Kidney epithelial cell (primary cell): ENCODE measurements at regions not wholly inside any gene's neighbourhood (a gene's known extent, or its start where the extent isn't known, plus 50 kb on each side); places are given as distances from the start of the nearest gene placed in this dataset.

Experiments used
- DNase-seq: peaks from one replicate; pipeline ENCODE4 v3.0.0-alpha.2; 2010; ENCODE audit warnings: low read depth
- H3K27me3 ChIP-seq: 2 replicates; pipeline ENCODE4 v1.6.0; 2011; ENCODE audit warnings: low read length; ENCODE audit not compliant: control insufficient read depth, insufficient read depth
- H3K36me3 ChIP-seq: 2 replicates; pipeline ENCODE4 v1.5.1; 2011; ENCODE audit warnings: low read length; ENCODE audit not compliant: control insufficient read depth, insufficient read depth
- H3K4me3 ChIP-seq: 2 replicates; pipeline ENCODE4 v1.5.1; 2011; ENCODE audit warnings: low read depth, mild to moderate bottlenecking, control low read depth, low read length
- TF ChIP-seq, protein P1 (sequence below): IDR thresholded peaks from 2 replicates; pipeline ENCODE4 v1.5.1; 2011; ENCODE audit warnings: mild to moderate bottlenecking, moderate library complexity, low read length, control low read depth, inconsistent platforms; ENCODE audit not compliant: insufficient read depth, poor library complexity, severe bottlenecking

DNA sequence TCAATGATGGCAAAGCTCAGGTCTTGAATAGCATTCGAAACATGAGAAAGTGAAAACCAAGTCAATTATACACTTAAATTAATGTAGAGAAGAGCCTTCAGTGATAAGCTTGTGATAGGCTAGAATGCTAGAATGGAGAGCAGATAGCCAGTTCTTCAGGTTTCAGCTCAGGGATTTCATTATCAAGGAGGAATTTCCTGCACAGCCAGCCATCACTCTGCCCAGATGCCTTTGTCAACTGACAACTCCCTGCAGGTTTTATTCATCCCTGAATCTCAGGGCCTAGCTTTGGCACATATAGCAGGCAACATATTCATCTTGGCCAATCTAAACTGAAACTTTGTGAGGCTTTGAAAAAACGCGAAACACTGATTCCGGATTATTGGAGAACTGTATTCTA, 199.3 kb upstream of the CDH6 start:
- no peaks in the 10 kb centered on the region for H3K27me3 ChIP-seq
- TF ChIP-seq, protein P1, sequence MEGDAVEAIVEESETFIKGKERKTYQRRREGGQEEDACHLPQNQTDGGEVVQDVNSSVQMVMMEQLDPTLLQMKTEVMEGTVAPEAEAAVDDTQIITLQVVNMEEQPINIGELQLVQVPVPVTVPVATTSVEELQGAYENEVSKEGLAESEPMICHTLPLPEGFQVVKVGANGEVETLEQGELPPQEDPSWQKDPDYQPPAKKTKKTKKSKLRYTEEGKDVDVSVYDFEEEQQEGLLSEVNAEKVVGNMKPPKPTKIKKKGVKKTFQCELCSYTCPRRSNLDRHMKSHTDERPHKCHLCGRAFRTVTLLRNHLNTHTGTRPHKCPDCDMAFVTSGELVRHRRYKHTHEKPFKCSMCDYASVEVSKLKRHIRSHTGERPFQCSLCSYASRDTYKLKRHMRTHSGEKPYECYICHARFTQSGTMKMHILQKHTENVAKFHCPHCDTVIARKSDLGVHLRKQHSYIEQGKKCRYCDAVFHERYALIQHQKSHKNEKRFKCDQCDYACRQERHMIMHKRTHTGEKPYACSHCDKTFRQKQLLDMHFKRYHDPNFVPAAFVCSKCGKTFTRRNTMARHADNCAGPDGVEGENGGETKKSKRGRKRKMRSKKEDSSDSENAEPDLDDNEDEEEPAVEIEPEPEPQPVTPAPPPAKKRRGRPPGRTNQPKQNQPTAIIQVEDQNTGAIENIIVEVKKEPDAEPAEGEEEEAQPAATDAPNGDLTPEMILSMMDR: no peak
- no peaks in the 10 kb centered on the region for H3K36me3 ChIP-seq
- no peak for DNase-seq
- H3K4me3 ChIP-seq: no peak overlapping the region

DNA sequence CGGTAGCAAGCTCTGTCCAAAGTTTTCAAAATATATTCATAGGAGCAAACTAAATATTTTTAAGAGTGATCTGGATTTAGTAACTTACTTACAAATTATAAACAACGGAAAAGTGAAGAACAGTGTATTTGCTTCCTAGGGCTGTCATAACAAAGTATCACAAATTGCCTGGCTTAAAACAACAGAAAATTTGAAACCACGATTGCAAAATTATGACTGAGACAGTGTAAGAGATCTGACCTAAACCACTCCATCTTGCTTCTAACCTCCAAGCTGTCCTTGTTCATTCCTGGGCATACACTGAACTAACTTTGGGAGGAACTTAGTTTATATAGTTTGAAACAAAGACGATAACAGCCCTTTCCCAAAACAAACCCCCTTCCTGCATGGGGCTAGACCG, 202.0 kb upstream of the CDH6 start:
- no peaks in the 10 kb centered on the region for H3K36me3 ChIP-seq
- no peak for DNase-seq
- no peak overlapping the region for H3K4me3 ChIP-seq
- TF ChIP-seq, protein P1: no peak
- no peaks in the 10 kb centered on the region for H3K27me3 ChIP-seq

DNA sequence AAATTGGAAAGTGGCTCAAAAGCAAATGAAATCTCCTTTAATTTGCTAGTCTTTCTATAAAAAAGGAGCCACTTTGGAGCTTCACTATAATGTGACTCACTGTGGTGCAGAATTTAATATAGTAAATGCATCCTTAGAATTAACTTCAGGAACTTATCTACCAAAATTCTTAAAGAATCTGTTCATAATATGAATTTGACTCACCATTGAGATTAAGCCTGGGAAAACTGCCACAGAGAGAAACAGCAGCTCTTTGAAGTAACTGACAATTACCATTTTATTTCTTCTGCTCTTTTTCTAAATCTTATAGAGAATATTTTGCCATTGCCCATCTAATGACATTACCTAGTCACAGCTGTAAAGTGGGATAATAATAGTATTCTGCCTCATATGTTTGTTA, 211.9 kb upstream of the CDH6 start:
- DNase-seq: no peak

DNA sequence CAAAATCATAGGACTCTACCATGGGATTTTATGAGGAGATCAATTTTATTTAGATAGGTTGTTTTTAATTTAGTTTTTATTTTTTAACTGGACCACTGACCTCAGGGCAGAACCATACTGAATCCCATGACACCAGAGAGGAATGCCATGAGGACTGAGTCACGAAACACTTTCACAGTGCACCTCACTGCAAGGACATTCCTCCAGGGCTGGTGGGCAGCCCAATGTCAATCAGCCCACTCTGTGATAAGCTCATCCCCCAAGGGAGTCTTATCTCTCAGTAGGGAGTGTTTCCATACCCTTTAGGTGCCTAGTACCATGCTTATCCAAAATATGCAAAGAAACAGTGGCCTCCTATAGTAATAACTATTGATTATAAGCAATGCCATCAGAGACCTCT, 224.5 kb upstream of the CDH6 start:
- H3K4me3 ChIP-seq: no peak overlapping the region
- TF ChIP-seq, protein P1: no peak
- no peaks in the 10 kb centered on the region for H3K36me3 ChIP-seq
- no peak for DNase-seq
- no peaks in the 10 kb centered on the region for H3K27me3 ChIP-seq

More for the DNA sequence above, 211.9 kb upstream of the CDH6 start:
- TF ChIP-seq, protein P1: no peak
- Histone ChIP-seq H3K27me3 (no peaks in the 10 kb centered on the region), H3K36me3 (no peaks in the 10 kb centered on the region), H3K4me3 (no peak overlapping the region)

DNA sequence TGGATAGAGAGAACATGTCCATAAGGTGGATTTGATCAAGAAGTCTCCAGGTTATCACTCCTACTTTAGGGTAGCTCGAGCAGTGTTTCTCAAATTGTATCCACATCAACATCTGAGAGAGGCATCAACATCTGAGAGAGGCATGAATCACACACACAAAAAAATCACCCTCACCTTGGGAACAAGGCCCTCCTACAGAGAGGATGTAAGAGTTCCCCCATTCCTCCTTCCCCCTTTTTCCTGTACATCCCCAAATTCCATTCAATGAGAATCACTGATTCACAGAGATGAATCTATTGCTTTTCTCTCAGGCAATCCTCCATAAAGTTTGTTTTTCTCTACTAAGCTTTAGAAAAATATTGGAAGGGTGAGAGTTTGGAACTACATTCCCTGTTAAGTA, 233.4 kb upstream of the CDH6 start:
- Histone ChIP-seq H3K4me3 (no peak overlapping the region), H3K36me3 (no peaks in the 10 kb centered on the region), H3K27me3 (no peaks in the 10 kb centered on the region)
- no peak for DNase-seq
- TF ChIP-seq, protein P1: no peak

DNA sequence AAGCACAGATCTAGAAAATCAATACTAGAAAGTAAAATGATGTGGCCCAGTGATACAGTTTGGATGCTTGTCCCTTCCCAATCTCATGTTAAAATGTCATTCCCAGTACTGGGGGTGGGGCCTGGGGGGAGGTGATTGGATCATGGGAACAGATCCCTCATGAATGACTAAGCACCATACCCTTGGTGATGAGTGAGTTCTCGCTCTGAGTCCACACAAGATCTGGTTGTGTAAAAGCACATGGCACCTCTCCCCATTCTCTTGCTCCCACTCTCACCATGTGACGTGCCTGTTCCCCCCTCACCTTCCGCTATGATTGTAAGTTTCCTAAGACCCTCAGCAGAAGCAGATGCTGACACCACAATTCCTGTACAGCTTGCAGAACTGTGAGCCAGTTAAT, 234.2 kb upstream of the CDH6 start:
- TF ChIP-seq, protein P1: no peak
- DNase-seq: no peak
- Histone ChIP-seq H3K4me3 (no peak overlapping the region), H3K27me3 (no peaks in the 10 kb centered on the region), H3K36me3 (no peaks in the 10 kb centered on the region)
